Keratinocyte (primary cell): ENCODE measurements at regions not wholly inside any gene's neighbourhood (a gene's known extent, or its start where the extent isn't known, plus 50 kb on each side); places are given as distances from the start of the nearest gene placed in this dataset.

Source experiments
- DNase-seq: peaks from one replicate; pipeline ENCODE4 v3.0.0-alpha.2; 2011; ENCODE audit warnings: low read depth, missing footprints, low spot score
- FAIRE-seq: peaks from 2 replicates; lab custom pipeline; 2011; peaks lifted over from hg19 to GRCh38; lab: Jason Lieb, UNC
- H2AFZ ChIP-seq: 2 replicates; pipeline ENCODE4 v1.6.0; 2012; ENCODE audit warnings: low read length, control low read depth, inconsistent platforms; ENCODE audit not compliant: control insufficient read depth
- H3K27ac ChIP-seq: 2 replicates; pipeline ENCODE4 v1.5.1; 2011; ENCODE audit warnings: low read length; ENCODE audit not compliant: control insufficient read depth, insufficient read depth
- H3K27me3 ChIP-seq: 3 replicates; pipeline ENCODE4 v1.6.0; 2011; ENCODE audit warnings: low read length; ENCODE audit not compliant: control insufficient read depth, insufficient read depth; ENCODE audit errors: extremely low read depth
- H3K36me3 ChIP-seq, 2 experiments: 2 replicates in 1 of 2; 3 replicates in 1 of 2; pipeline ENCODE4 v1.5.1; 2011; ENCODE audit warnings: low read length in 2 of 2, mild to moderate bottlenecking in 1 of 2; ENCODE audit not compliant: control insufficient read depth in 2 of 2, insufficient read depth in 2 of 2; ENCODE audit errors: extremely low read depth in 1 of 2
- H3K4me1 ChIP-seq: 3 replicates; pipeline ENCODE4 v1.5.1; 2011; ENCODE audit warnings: low read length; ENCODE audit not compliant: control insufficient read depth, insufficient read depth; ENCODE audit errors: extremely low read depth
- H3K4me2 ChIP-seq: 3 replicates; pipeline ENCODE4 v1.6.0; 2011; ENCODE audit warnings: low read depth, low read length; ENCODE audit not compliant: control insufficient read depth, insufficient read depth; ENCODE audit errors: extremely low read depth
- H3K4me3 ChIP-seq, 3 experiments: fragments of 200-600 bp in 1 of 3; sonication (generic) in 1 of 3; 2 replicates in 2 of 3; 3 replicates in 1 of 3; pipeline ENCODE4 v1.5.1; 2011 to 2016; ENCODE audit warnings: low read length in 3 of 3, mild to moderate bottlenecking in 3 of 3, control low read depth in 2 of 3, inconsistent platforms in 1 of 3, low read depth in 1 of 3, mixed read lengths in 1 of 3, mixed run types in 1 of 3, moderate library complexity in 1 of 3; ENCODE audit not compliant: control insufficient read depth in 2 of 3, insufficient read depth in 2 of 3; ENCODE audit errors: extremely low read depth in 1 of 3
- H3K79me2 ChIP-seq: 2 replicates; pipeline ENCODE4 v1.6.0; 2012; ENCODE audit warnings: low read length; ENCODE audit not compliant: control insufficient read depth, insufficient read depth
- H3K9ac ChIP-seq: 3 replicates; pipeline ENCODE4 v1.6.0; 2011; ENCODE audit warnings: low read length; ENCODE audit not compliant: control insufficient read depth, insufficient read depth; ENCODE audit errors: extremely low read depth
- H3K9me1 ChIP-seq: 3 replicates; pipeline ENCODE4 v1.6.0; 2011; ENCODE audit warnings: low read length; ENCODE audit not compliant: control insufficient read depth, insufficient read depth; ENCODE audit errors: extremely low read depth
- H3K9me3 ChIP-seq: 2 replicates; pipeline ENCODE4 v1.5.1; 2012; ENCODE audit warnings: low read depth, low read length; ENCODE audit not compliant: control insufficient read depth
- H4K20me1 ChIP-seq: 3 replicates; pipeline ENCODE4 v1.6.0; 2011; ENCODE audit warnings: low read length; ENCODE audit not compliant: control insufficient read depth, insufficient read depth; ENCODE audit errors: extremely low read depth
- CTCF ChIP-seq, 3 experiments: IDR thresholded peaks in 1 of 3; conservative IDR thresholded peaks in 1 of 3; optimal IDR thresholded peaks in 1 of 3; 2 replicates in 2 of 3; 3 replicates in 1 of 3; pipeline versions ENCODE3 to v1.5.1; 2011; ENCODE audit warnings: low read length in 3 of 3, mild to moderate bottlenecking in 3 of 3, moderate library complexity in 2 of 3, control low read depth in 1 of 3, inconsistent platforms in 1 of 3; ENCODE audit not compliant: insufficient read depth in 2 of 3; ENCODE audit errors: extremely low read depth in 1 of 3
- EZH2 ChIP-seq: IDR thresholded peaks from one replicate; pipeline ENCODE4 v1.6.1; 2012; ENCODE audit warnings: inconsistent platforms, mild to moderate bottlenecking, low read length, moderate library complexity
- dilution Hi-C: fragments of 300-500 bp; cut with MboI; formaldehyde crosslinking; loops from one replicate; pipeline ENCODE4 v1.7.0; 2020; ENCODE audit warnings: low sequenced_read_pairs; ENCODE audit not compliant: extremely low pct_ligation_motif_present

DNA sequence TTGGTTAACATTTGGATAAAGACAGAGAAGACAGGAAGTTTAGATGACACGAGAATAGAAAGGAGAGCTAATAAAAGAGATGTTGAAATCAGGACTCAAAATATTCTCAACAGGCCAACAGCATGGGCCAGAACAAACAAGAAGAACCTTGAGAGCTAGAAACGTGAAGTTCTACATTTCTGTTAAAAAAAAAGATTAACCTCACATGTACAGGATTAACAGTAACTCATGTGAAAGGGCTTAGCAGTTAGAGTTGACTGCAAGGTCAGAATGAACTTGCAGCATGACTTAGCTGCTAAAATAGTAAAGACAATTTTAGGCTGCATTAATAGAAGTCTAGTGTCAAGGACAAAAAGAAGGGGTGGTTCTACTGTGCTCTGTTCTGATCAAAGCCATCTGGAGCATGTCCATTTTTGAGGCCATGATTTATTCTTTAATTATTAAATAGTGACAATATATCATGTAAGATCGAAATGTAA is 331.1 kb upstream of the HSF2 start:
- Histone ChIP-seq H3K4me2 (no peak overlapping the region), H3K36me3 (no peaks in the 10 kb centered on the region), H3K9me3 (no peaks in the 10 kb centered on the region), H3K4me3 (no peak overlapping the region), H3K79me2 (no peaks in the 10 kb centered on the region), H3K27me3 (no peaks in the 10 kb centered on the region), H3K27ac (no peak overlapping the region), H2AFZ (no peak overlapping the region), H3K9ac (no peak overlapping the region), H3K4me1 (no peaks in the 10 kb centered on the region), H4K20me1 (no peaks in the 10 kb centered on the region), H3K9me1 (no peaks in the 10 kb centered on the region)
- dilution Hi-C loops, result no loop called here
- no peak for TF ChIP-seq EZH2
- no peak for TF ChIP-seq CTCF (optimal IDR thresholded peaks at IDR 0.05 in 1 of 3, IDR thresholded peaks at IDR 0.05 in 1 of 3, conservative IDR thresholded peaks at IDR 0.05 in 1 of 3; ENCODE audit: extremely low read depth in 1 of 3, insufficient read depth in 2 of 3, low read length in 3 of 3)
- FAIRE-seq (no peak), DNase-seq (no peak)

DNA sequence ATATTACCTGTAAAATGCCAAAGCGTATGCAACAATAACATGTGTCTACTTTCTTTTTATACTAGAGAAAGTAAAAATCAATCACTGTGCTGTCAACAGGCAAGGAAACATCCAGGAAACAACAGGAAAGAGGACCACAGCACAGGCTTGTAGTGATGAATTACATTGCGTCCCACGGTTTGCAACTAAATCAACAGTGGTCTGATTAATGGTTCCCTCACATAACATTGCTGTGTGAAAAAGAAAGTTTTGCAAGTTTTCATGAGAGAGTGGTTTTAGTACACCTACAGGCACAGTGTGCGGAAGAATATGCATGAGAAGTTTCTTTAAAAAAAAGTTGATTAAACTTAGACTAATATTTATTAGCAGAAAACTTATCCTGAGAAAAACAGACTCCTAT is 329.5 kb upstream of the HSF2 start:
- no peaks in the 10 kb centered on the region for H3K79me2 ChIP-seq
- H3K4me2 ChIP-seq, result no peak overlapping the region
- FAIRE-seq, result no peak
- no peaks in the 10 kb centered on the region for H3K4me1 ChIP-seq
- no peaks in the 10 kb centered on the region for H3K9me1 ChIP-seq
- H3K9me3 ChIP-seq, result no peaks in the 10 kb centered on the region
- H2AFZ ChIP-seq, result no peak overlapping the region
- H3K27ac ChIP-seq, result no peak overlapping the region
- no peak overlapping the region for H3K4me3 ChIP-seq
- H3K9ac ChIP-seq, result no peak overlapping the region
- TF ChIP-seq CTCF (optimal IDR thresholded peaks at IDR 0.05 in 1 of 3, IDR thresholded peaks at IDR 0.05 in 1 of 3, conservative IDR thresholded peaks at IDR 0.05 in 1 of 3; ENCODE audit: extremely low read depth in 1 of 3, insufficient read depth in 2 of 3, low read length in 3 of 3) (no peak), EZH2 (no peak)
- no peaks in the 10 kb centered on the region for H3K36me3 ChIP-seq
- DNase-seq, result no peak
- dilution Hi-C loops, result no loop called here
- H4K20me1 ChIP-seq, result no peaks in the 10 kb centered on the region
- no peaks in the 10 kb centered on the region for H3K27me3 ChIP-seq
